ENCODE measurements at regions not wholly inside any gene's neighbourhood (a gene's known extent, or its start where the extent isn't known, plus 50 kb on each side); places are given as distances from the start of the nearest gene placed in this dataset.

GRCh38 chr7:10596827-10597226 lies 376.8 kb upstream of the PHF14 start:
- no peak overlapping the region for H3K4me3 ChIP-seq (ENCODE audit: low read depth, low read length)
- TF ChIP-seq CTCF (IDR thresholded peaks at IDR 0.05; ENCODE audit: borderline replicate concordance, insufficient read depth, low read depth, low read length): no peak

- TF ChIP-seq CTCF (IDR thresholded peaks at IDR 0.05; ENCODE audit: borderline replicate concordance, insufficient read depth, low read depth, low read length): no peak
- H3K4me3 ChIP-seq (ENCODE audit: low read depth, low read length): no peak overlapping the region
Observed at GRCh38 chr7:10604128-10604527, 369.5 kb upstream of the PHF14 start.

- no peak for TF ChIP-seq CTCF (IDR thresholded peaks at IDR 0.05; ENCODE audit: borderline replicate concordance, insufficient read depth, low read depth, low read length)
- no peak overlapping the region for H3K4me3 ChIP-seq (ENCODE audit: low read depth, low read length)
Observed at GRCh38 chr7:10612950-10613349, 360.7 kb upstream of the PHF14 start.

GRCh38 chr7:10618953-10619352 lies 354.7 kb upstream of the PHF14 start:
- no peak for TF ChIP-seq CTCF (IDR thresholded peaks at IDR 0.05; ENCODE audit: borderline replicate concordance, insufficient read depth, low read depth, low read length)
- no peak overlapping the region for H3K4me3 ChIP-seq (ENCODE audit: low read depth, low read length)

- no peak overlapping the region for H3K4me3 ChIP-seq (ENCODE audit: low read depth, low read length)
- TF ChIP-seq CTCF (IDR thresholded peaks at IDR 0.05; ENCODE audit: borderline replicate concordance, insufficient read depth, low read depth, low read length): no peak
Observed at GRCh38 chr7:10632712-10633111, 341.0 kb upstream of the PHF14 start.

GRCh38 chr7:10634239-10634638 lies 339.4 kb upstream of the PHF14 start:
- H3K4me3 ChIP-seq (ENCODE audit: low read depth, low read length): no peak overlapping the region
- TF ChIP-seq CTCF (IDR thresholded peaks at IDR 0.05; ENCODE audit: borderline replicate concordance, insufficient read depth, low read depth, low read length): no peak

GRCh38 chr7:10637991-10638390 lies 335.7 kb upstream of the PHF14 start:
- TF ChIP-seq CTCF (IDR thresholded peaks at IDR 0.05; ENCODE audit: borderline replicate concordance, insufficient read depth, low read depth, low read length): no peak
- H3K4me3 ChIP-seq (ENCODE audit: low read depth, low read length): no peak overlapping the region
